ENCODE measurements at regions not wholly inside any gene's neighbourhood (a gene's known extent, or its start where the extent isn't known, plus 50 kb on each side); places are given as distances from the start of the nearest gene placed in this dataset.

- Histone ChIP-seq H3K27ac (ENCODE audit: low read depth in 1 of 2, low read length in 2 of 2) (no peak overlapping the region), H3K4me1 (ENCODE audit: control insufficient read depth in 4 of 4, insufficient read depth in 4 of 4, low read length in 3 of 4) (no peaks in the 10 kb centered on the region), H3K27me3 (ENCODE audit: control insufficient read depth in 4 of 4, insufficient read depth in 4 of 4, low read length in 3 of 4) (no peaks in the 10 kb centered on the region), H3K9me3 (ENCODE audit: control insufficient read depth in 4 of 4, low read length in 3 of 4) (no peaks in the 10 kb centered on the region), H3K36me3 (ENCODE audit: control insufficient read depth in 4 of 4, insufficient read depth in 3 of 4, low read depth in 1 of 4, low read length in 3 of 4) (no peaks in the 10 kb centered on the region), H3K4me3 (ENCODE audit: low read depth in 1 of 3, low read length in 3 of 3) (no peak overlapping the region), H3K9ac (ENCODE audit: low read depth in 1 of 2, low read length in 2 of 2) (no peak overlapping the region)
- WGBS: 65% methylated on average over 2 of the region's 2 CpGs
- TF ChIP-seq NR2F2 (IDR thresholded peaks at IDR 0.05): no peak
- no peak for TF ChIP-seq GABPA (IDR thresholded peaks at IDR 0.05 in 1 of 2, conservative IDR thresholded peaks at IDR 0.05 in 1 of 2)
- no peak for TF ChIP-seq RAD21 (IDR thresholded peaks at IDR 0.05)
- TF ChIP-seq REST (IDR thresholded peaks at IDR 0.05): no peak
- TF ChIP-seq JUND (IDR thresholded peaks at IDR 0.05): no peak
- TF ChIP-seq TAF1 (conservative IDR thresholded peaks at IDR 0.05): no peak
- TF ChIP-seq RXRA (IDR thresholded peaks at IDR 0.05): no peak
- no peak for TF ChIP-seq ATF3 (IDR thresholded peaks at IDR 0.05)
- TF ChIP-seq HNF4G (IDR thresholded peaks at IDR 0.05): no peak
- TF ChIP-seq FOXA1 (IDR thresholded peaks at IDR 0.05): no peak
- TF ChIP-seq YY1 (IDR thresholded peaks at IDR 0.05): no peak
- no peak for TF ChIP-seq EGR1 (IDR thresholded peaks at IDR 0.05; ENCODE audit: low read depth in 2 of 2)
- no peak for TF ChIP-seq ZBTB33 (IDR thresholded peaks at IDR 0.05)
- no peak for DNase-seq (ENCODE audit: low spot score)
These were observed 445.7 kb downstream of the AASDHPPT start for GRCh38 chr11:106523171-106523570.

GRCh38 chr11:106523921-106524320 lies 446.5 kb downstream of the AASDHPPT start:
- 80% methylated on average over 2 of the region's 2 CpGs for WGBS
- DNase-seq (ENCODE audit: low spot score): no peak
- Histone ChIP-seq H3K4me3 (ENCODE audit: low read depth in 1 of 3, low read length in 3 of 3) (no peak overlapping the region), H3K27ac (ENCODE audit: low read depth in 1 of 2, low read length in 2 of 2) (no peak overlapping the region), H3K4me1 (ENCODE audit: control insufficient read depth in 4 of 4, insufficient read depth in 4 of 4, low read length in 3 of 4) (no peaks in the 10 kb centered on the region), H3K36me3 (ENCODE audit: control insufficient read depth in 4 of 4, insufficient read depth in 3 of 4, low read depth in 1 of 4, low read length in 3 of 4) (no peaks in the 10 kb centered on the region), H3K27me3 (ENCODE audit: control insufficient read depth in 4 of 4, insufficient read depth in 4 of 4, low read length in 3 of 4) (no peaks in the 10 kb centered on the region), H3K9ac (ENCODE audit: low read depth in 1 of 2, low read length in 2 of 2) (no peak overlapping the region), H3K9me3 (ENCODE audit: control insufficient read depth in 4 of 4, low read length in 3 of 4) (no peaks in the 10 kb centered on the region)
- no peak for TF ChIP-seq EGR1 (IDR thresholded peaks at IDR 0.05; ENCODE audit: low read depth in 2 of 2)

GRCh38 chr11:106524436-106524835 lies 447.0 kb downstream of the AASDHPPT start:
- Histone ChIP-seq H3K27ac (ENCODE audit: low read depth in 1 of 2, low read length in 2 of 2) (no peak overlapping the region), H3K36me3 (ENCODE audit: control insufficient read depth in 4 of 4, insufficient read depth in 3 of 4, low read depth in 1 of 4, low read length in 3 of 4) (no peaks in the 10 kb centered on the region), H3K4me3 (ENCODE audit: low read depth in 1 of 3, low read length in 3 of 3) (no peak overlapping the region), H3K4me1 (ENCODE audit: control insufficient read depth in 4 of 4, insufficient read depth in 4 of 4, low read length in 3 of 4) (no peaks in the 10 kb centered on the region), H3K27me3 (ENCODE audit: control insufficient read depth in 4 of 4, insufficient read depth in 4 of 4, low read length in 3 of 4) (no peaks in the 10 kb centered on the region), H3K9ac (ENCODE audit: low read depth in 1 of 2, low read length in 2 of 2) (no peak overlapping the region), H3K9me3 (ENCODE audit: control insufficient read depth in 4 of 4, low read length in 3 of 4) (no peaks in the 10 kb centered on the region)
- WGBS: 62% methylated on average over 2 of the region's 2 CpGs
- DNase-seq (ENCODE audit: low spot score): no peak
- TF ChIP-seq REST (IDR thresholded peaks at IDR 0.05): no peak
- TF ChIP-seq EGR1 (IDR thresholded peaks at IDR 0.05; ENCODE audit: low read depth in 2 of 2): no peak
- no peak for TF ChIP-seq JUND (IDR thresholded peaks at IDR 0.05)
- TF ChIP-seq TAF1 (conservative IDR thresholded peaks at IDR 0.05): no peak
- TF ChIP-seq CTCF (IDR thresholded peaks at IDR 0.05; ENCODE audit: low read depth, low read length, missing input control): no peak
- TF ChIP-seq NR2F2 (IDR thresholded peaks at IDR 0.05): no peak
- TF ChIP-seq ZBTB33 (IDR thresholded peaks at IDR 0.05): no peak
